ENCODE measurements at regions not wholly inside any gene's neighbourhood (a gene's known extent, or its start where the extent isn't known, plus 50 kb on each side); places are given as distances from the start of the nearest gene placed in this dataset.

- H3K4me3 Mint-ChIP-seq = no peak overlapping the region
- H3K9me3 Mint-ChIP-seq = no peaks in the 10 kb centered on the region
- ATAC-seq (ENCODE audit: low read depth) (no peak), DNase-seq (no peak)
- no peaks in the 10 kb centered on the region for H3K4me1 Mint-ChIP-seq
- peaks cover 9% of the 10 kb centered on the region for H3K27me3 Mint-ChIP-seq
- H3K27ac Mint-ChIP-seq = no peak overlapping the region
- POLR2A ChIA-PET = no interaction called here
- H3K36me3 Mint-ChIP-seq = no peaks in the 10 kb centered on the region
These were observed 268.0 kb upstream of the ZMIZ1 start for GRCh38 chr10:78800535-78801320.

- Mint-ChIP-seq H3K4me1 (no peaks in the 10 kb centered on the region), H3K27me3 (peaks cover 11% of the 10 kb centered on the region), H3K4me3 (no peak overlapping the region), H3K27ac (no peak overlapping the region), H3K9me3 (no peaks in the 10 kb centered on the region), H3K36me3 (no peaks in the 10 kb centered on the region)
- DNase-seq (no peak), ATAC-seq (ENCODE audit: low read depth) (no peak)
- POLR2A ChIA-PET = no interaction called here
These were observed 266.3 kb upstream of the ZMIZ1 start for GRCh38 chr10:78802431-78802830.

GRCh38 chr10:78802866-78803265 is 265.9 kb upstream of the ZMIZ1 start:
- H3K36me3 Mint-ChIP-seq = no peaks in the 10 kb centered on the region

GRCh38 chr10:78803710-78804109 is 265.1 kb upstream of the ZMIZ1 start:
- H3K27me3 Mint-ChIP-seq = peaks cover 10% of the 10 kb centered on the region
- no peaks in the 10 kb centered on the region for H3K9me3 Mint-ChIP-seq
- H3K27ac Mint-ChIP-seq = peak overlapping the region; percentile 1
- H3K4me1 Mint-ChIP-seq = no peaks in the 10 kb centered on the region
- POLR2A ChIA-PET = no interaction called here
- ATAC-seq (ENCODE audit: low read depth) (no peak), DNase-seq (no peak)
- H3K36me3 Mint-ChIP-seq = no peaks in the 10 kb centered on the region
- no peak overlapping the region for H3K4me3 Mint-ChIP-seq

More at GRCh38 chr10:78802866-78803265, 265.9 kb upstream of the ZMIZ1 start:
- DNase-seq (no peak), ATAC-seq (ENCODE audit: low read depth) (no peak)
- no peaks in the 10 kb centered on the region for H3K9me3 Mint-ChIP-seq
- no peak overlapping the region for H3K4me3 Mint-ChIP-seq
- no peaks in the 10 kb centered on the region for H3K4me1 Mint-ChIP-seq
- POLR2A ChIA-PET = no interaction called here
- H3K27ac Mint-ChIP-seq = no peak overlapping the region
- H3K27me3 Mint-ChIP-seq = peaks cover 11% of the 10 kb centered on the region

GRCh38 chr10:78804411-78805032 is 264.2 kb upstream of the ZMIZ1 start:
- H3K9me3 Mint-ChIP-seq = no peaks in the 10 kb centered on the region
- POLR2A ChIA-PET = no interaction called here
- peaks cover 7% of the 10 kb centered on the region for H3K27me3 Mint-ChIP-seq
- H3K27ac Mint-ChIP-seq = no peak overlapping the region
- no peak for ATAC-seq (ENCODE audit: low read depth)
- no peak for DNase-seq
- no peaks in the 10 kb centered on the region for H3K36me3 Mint-ChIP-seq
- H3K4me3 Mint-ChIP-seq = no peak overlapping the region
- no peaks in the 10 kb centered on the region for H3K4me1 Mint-ChIP-seq

- DNase-seq (no peak), ATAC-seq (ENCODE audit: low read depth) (no peak)
- H3K9me3 Mint-ChIP-seq = no peaks in the 10 kb centered on the region
- POLR2A ChIA-PET = no interaction called here
- H3K27me3 Mint-ChIP-seq = peaks cover 7% of the 10 kb centered on the region
- H3K4me1 Mint-ChIP-seq = no peaks in the 10 kb centered on the region
- H3K27ac Mint-ChIP-seq = no peak overlapping the region
- H3K4me3 Mint-ChIP-seq = no peak overlapping the region
- H3K36me3 Mint-ChIP-seq = no peaks in the 10 kb centered on the region
These were observed 263.6 kb upstream of the ZMIZ1 start for GRCh38 chr10:78805176-78805575.

- Mint-ChIP-seq H3K4me1 (no peaks in the 10 kb centered on the region), H3K9me3 (no peaks in the 10 kb centered on the region), H3K27me3 (peaks cover 6% of the 10 kb centered on the region), H3K4me3 (no peak overlapping the region), H3K36me3 (no peaks in the 10 kb centered on the region), H3K27ac (no peak overlapping the region)
- POLR2A ChIA-PET = no interaction called here
- no peak for DNase-seq
- no peak for ATAC-seq (ENCODE audit: low read depth)
These were observed 262.0 kb upstream of the ZMIZ1 start for GRCh38 chr10:78806681-78807221.

GRCh38 chr10:78807504-78808203 is 261.1 kb upstream of the ZMIZ1 start:
- H3K4me3 Mint-ChIP-seq = no peak overlapping the region
- H3K27ac Mint-ChIP-seq = no peak overlapping the region
- H3K27me3 Mint-ChIP-seq = peaks cover 6% of the 10 kb centered on the region
- POLR2A ChIA-PET = no interaction called here
- no peaks in the 10 kb centered on the region for H3K36me3 Mint-ChIP-seq
- no peaks in the 10 kb centered on the region for H3K9me3 Mint-ChIP-seq
- no peaks in the 10 kb centered on the region for H3K4me1 Mint-ChIP-seq
- ATAC-seq (ENCODE audit: low read depth) (no peak), DNase-seq (no peak)

GRCh38 chr10:78808286-78808685 is 260.5 kb upstream of the ZMIZ1 start:
- Mint-ChIP-seq H3K27me3 (peaks cover 6% of the 10 kb centered on the region), H3K9me3 (no peaks in the 10 kb centered on the region), H3K4me1 (no peaks in the 10 kb centered on the region), H3K36me3 (no peaks in the 10 kb centered on the region), H3K27ac (no peak overlapping the region), H3K4me3 (no peak overlapping the region)
- POLR2A ChIA-PET = no interaction called here
- no peak for DNase-seq
- no peak for ATAC-seq (ENCODE audit: low read depth)

- Mint-ChIP-seq H3K9me3 (no peaks in the 10 kb centered on the region), H3K4me3 (no peak overlapping the region), H3K36me3 (no peaks in the 10 kb centered on the region), H3K4me1 (no peaks in the 10 kb centered on the region), H3K27ac (no peak overlapping the region), H3K27me3 (peaks cover 8% of the 10 kb centered on the region)
- POLR2A ChIA-PET = no interaction called here
- no peak for DNase-seq
- ATAC-seq (ENCODE audit: low read depth) = no peak
These were observed 259.9 kb upstream of the ZMIZ1 start for GRCh38 chr10:78808736-78809367.

GRCh38 chr10:78811174-78811573 is 257.6 kb upstream of the ZMIZ1 start:
- H3K4me1 Mint-ChIP-seq = no peaks in the 10 kb centered on the region
- peaks cover 9% of the 10 kb centered on the region for H3K27me3 Mint-ChIP-seq
- no peaks in the 10 kb centered on the region for H3K9me3 Mint-ChIP-seq
- DNase-seq (no peak), ATAC-seq (ENCODE audit: low read depth) (no peak)
- no peaks in the 10 kb centered on the region for H3K36me3 Mint-ChIP-seq
- POLR2A ChIA-PET = no interaction called here
- H3K4me3 Mint-ChIP-seq = no peak overlapping the region
- no peak overlapping the region for H3K27ac Mint-ChIP-seq

GRCh38 chr10:78812571-78813318 is 256.0 kb upstream of the ZMIZ1 start:
- H3K9me3 Mint-ChIP-seq = no peaks in the 10 kb centered on the region
- H3K4me1 Mint-ChIP-seq = no peaks in the 10 kb centered on the region
- ATAC-seq (ENCODE audit: low read depth) (no peak), DNase-seq (no peak)
- no peak overlapping the region for H3K4me3 Mint-ChIP-seq
- H3K27me3 Mint-ChIP-seq = peaks cover 7% of the 10 kb centered on the region
- no peak overlapping the region for H3K27ac Mint-ChIP-seq
- no peaks in the 10 kb centered on the region for H3K36me3 Mint-ChIP-seq
- POLR2A ChIA-PET = no interaction called here

GRCh38 chr10:78813526-78813925 is 255.2 kb upstream of the ZMIZ1 start:
- no peak overlapping the region for H3K27ac Mint-ChIP-seq
- no peaks in the 10 kb centered on the region for H3K36me3 Mint-ChIP-seq
- POLR2A ChIA-PET = no interaction called here
- no peak overlapping the region for H3K4me3 Mint-ChIP-seq
- no peaks in the 10 kb centered on the region for H3K4me1 Mint-ChIP-seq
- ATAC-seq (ENCODE audit: low read depth) (no peak), DNase-seq (no peak)
- H3K9me3 Mint-ChIP-seq = no peaks in the 10 kb centered on the region
- H3K27me3 Mint-ChIP-seq = peaks cover 7% of the 10 kb centered on the region
